IMR-90 (cell line): ENCODE measurements at regions not wholly inside any gene's neighbourhood (a gene's known extent, or its start where the extent isn't known, plus 50 kb on each side); places are given as distances from the start of the nearest gene placed in this dataset.

Experiments
- ELK1 ChIP-seq: fragments of 150-350 bp; IDR thresholded peaks from 2 replicates; pipeline ENCODE4 v1.6.1; 2016; ENCODE audit warnings: low read depth, mild to moderate bottlenecking, low read length, moderate library complexity, borderline replicate concordance
- RCOR1 ChIP-seq: IDR thresholded peaks from 2 replicates; pipeline ENCODE4 v1.6.1; 2012; ENCODE audit warnings: mild to moderate bottlenecking, low read length, improper control_type of control experiment; ENCODE audit not compliant: insufficient replicate concordance

GRCh38 chr5:68415177-68416085 is 199.9 kb downstream of the PIK3R1 start:
- TF ChIP-seq RCOR1 (no peak), ELK1 (no peak)
